Liver (tissue), 3 donors: ENCODE measurements at regions not wholly inside any gene's neighbourhood (a gene's known extent, or its start where the extent isn't known, plus 50 kb on each side); places are given as distances from the start of the nearest gene placed in this dataset.

Source experiments
- ATF3 ChIP-seq: IDR thresholded peaks from 2 replicates; pipeline ENCODE4 v1.6.1; 2016; ENCODE audit warnings: antibody characterized with exemption
- CTCF ChIP-seq: fragments of 150-350 bp; IDR thresholded peaks from 2 replicates; pipeline ENCODE4 v1.5.1; 2017; ENCODE audit warnings: improper control_type of control experiment, low read depth, low read length; ENCODE audit not compliant: missing input control
- GABPA ChIP-seq, 2 donors: IDR thresholded peaks in 1 of 2; conservative IDR thresholded peaks in 1 of 2; 2 replicates each; pipeline ENCODE4 v1.6.1; 2016; ENCODE audit warnings: antibody characterized with exemption in 2 of 2, mild to moderate bottlenecking in 1 of 2, moderate library complexity in 1 of 2
- RAD21 ChIP-seq, 2 donors: IDR thresholded peaks; 2 replicates each; pipeline ENCODE4 v1.6.1; 2016; ENCODE audit warnings: antibody characterized with exemption in 2 of 2, mild to moderate bottlenecking in 2 of 2
- REST ChIP-seq: IDR thresholded peaks from 2 replicates; pipeline ENCODE4 v1.6.1; 2016; ENCODE audit warnings: antibody characterized with exemption, mild to moderate bottlenecking
- SP1 ChIP-seq: IDR thresholded peaks from 2 replicates; pipeline ENCODE4 v1.6.1; 2018; ENCODE audit warnings: antibody characterized with exemption, mild to moderate bottlenecking
- TAF1 ChIP-seq: conservative IDR thresholded peaks from 2 replicates; pipeline ENCODE4 v1.6.1; 2016; ENCODE audit warnings: antibody characterized with exemption, mild to moderate bottlenecking
- YY1 ChIP-seq: IDR thresholded peaks from 2 replicates; pipeline ENCODE4 v1.6.1; 2016; ENCODE audit warnings: antibody characterized with exemption, mild to moderate bottlenecking
- donor health status: healthy.
- donor health status: healthy.

- TF ChIP-seq CTCF (no peak), REST (no peak), ATF3 (no peak), TAF1 (no peak), GABPA (IDR thresholded peaks at IDR 0.05 in 1 of 2, conservative IDR thresholded peaks at IDR 0.05 in 1 of 2) (no peak), YY1 (no peak), RAD21 (IDR thresholded peaks at IDR 0.05) (no peak), SP1 (no peak)
Measured at GRCh38 chr22:48748113-48748859, 1079.4 kb downstream of the BRD1 start.
